Liver (tissue), 2 donors: ENCODE measurements at regions not wholly inside any gene's neighbourhood (a gene's known extent, or its start where the extent isn't known, plus 50 kb on each side); places are given as distances from the start of the nearest gene placed in this dataset.

Source experiments
- CTCF ChIP-seq: fragments of 150-350 bp; IDR thresholded peaks from 2 replicates; pipeline ENCODE4 v1.5.1; 2017; ENCODE audit warnings: improper control_type of control experiment, low read depth, low read length; ENCODE audit not compliant: missing input control
- FOXA1 ChIP-seq: IDR thresholded peaks from 2 replicates; pipeline ENCODE4 v1.6.1; 2016; ENCODE audit warnings: antibody characterized with exemption
- donor health status: healthy.

GRCh38 chr20:11048739-11049138 lies 374.9 kb upstream of the JAG1 start:
- TF ChIP-seq CTCF, result no peak
- no peak for TF ChIP-seq FOXA1
